MM.1S (cell line): ENCODE measurements at regions not wholly inside any gene's neighbourhood (a gene's known extent, or its start where the extent isn't known, plus 50 kb on each side); places are given as distances from the start of the nearest gene placed in this dataset.

Experiments
- DNase-seq: peaks from one replicate; pipeline ENCODE4 v3.0.0-alpha.2; 2015
- H2AFZ ChIP-seq: fragments of 300-600 bp; sonication (generic); 2 replicates; pipeline ENCODE4 v1.6.0; 2016; ENCODE audit warnings: antibody characterized with exemption, low read length
- H3F3A ChIP-seq: fragments of 300-600 bp; sonication (generic); 2 replicates; pipeline ENCODE4 v1.6.1; 2016; ENCODE audit warnings: mild to moderate bottlenecking, antibody characterized with exemption, low read length, moderate library complexity, mixed read lengths; ENCODE audit not compliant: insufficient read depth
- H3K27ac ChIP-seq: fragments of 300-600 bp; sonication (generic); 2 replicates; pipeline ENCODE4 v1.5.1; 2016; ENCODE audit warnings: mild to moderate bottlenecking, low read length
- H3K27me3 ChIP-seq: fragments of 300-600 bp; sonication (generic); replicated peaks from 2 replicates; pipeline ENCODE4 v1.6.0; 2016; ENCODE audit warnings: low read length; ENCODE audit not compliant: insufficient read depth
- H3K36me3 ChIP-seq: fragments of 300-600 bp; sonication (generic); replicated peaks from 2 replicates; pipeline ENCODE4 v1.6.1; 2016; ENCODE audit warnings: mild to moderate bottlenecking, low read length, mixed read lengths; ENCODE audit not compliant: insufficient read depth
- H3K4me1 ChIP-seq: fragments of 300-600 bp; sonication (generic); 2 replicates; pipeline ENCODE4 v1.6.1; 2016; ENCODE audit warnings: low read length, mixed read lengths
- H3K4me2 ChIP-seq: fragments of 300-600 bp; sonication (generic); 2 replicates; pipeline ENCODE4 v1.6.0; 2016; ENCODE audit warnings: low read depth, low read length
- H3K4me3 ChIP-seq: fragments of 300-600 bp; sonication (generic); 2 replicates; pipeline ENCODE4 v1.5.1; 2016; ENCODE audit warnings: low read length, mixed read lengths
- H3K79me2 ChIP-seq: fragments of 300-600 bp; sonication (generic); 2 replicates; pipeline ENCODE4 v1.6.1; 2016; ENCODE audit warnings: mixed run types, low read length, mixed read lengths
- H3K9ac ChIP-seq: fragments of 300-600 bp; sonication (generic); 2 replicates; pipeline ENCODE4 v1.6.1; 2016; ENCODE audit warnings: low read length, mixed read lengths
- H3K9me2 ChIP-seq: fragments of 300-600 bp; sonication (generic); replicated peaks from 2 replicates; pipeline ENCODE4 v1.6.1; 2016; ENCODE audit warnings: mild to moderate bottlenecking, low read length, mixed read lengths; ENCODE audit not compliant: insufficient read depth
- H3K9me3 ChIP-seq: fragments of 300-600 bp; sonication (generic); replicated peaks from 2 replicates; pipeline ENCODE4 v1.6.1; 2016; ENCODE audit warnings: mild to moderate bottlenecking, low read length, mixed read lengths; ENCODE audit not compliant: insufficient read depth
- H4K20me1 ChIP-seq: fragments of 300-600 bp; sonication (generic); 2 replicates; pipeline ENCODE4 v1.6.1; 2016; ENCODE audit warnings: mild to moderate bottlenecking, low read length, moderate library complexity, mixed read lengths; ENCODE audit not compliant: insufficient read depth
- CTCF ChIP-seq: fragments of 300-600 bp; sonication (generic); IDR thresholded peaks from 2 replicates; pipeline ENCODE4 v1.5.1; 2016; ENCODE audit warnings: antibody characterized with exemption, low read length, mixed read lengths
- EZH2 ChIP-seq: fragments of 300-600 bp; sonication (generic); optimal IDR thresholded peaks from 2 replicates; pipeline ENCODE3; 2017; ENCODE audit warnings: low read depth, mild to moderate bottlenecking, antibody characterized with exemption, low read length, mixed read lengths
- EZH2phosphoT487 ChIP-seq: fragments of 300-600 bp; sonication (generic); IDR thresholded peaks from 2 replicates; pipeline ENCODE4 v1.6.1; 2018; ENCODE audit warnings: antibody characterized with exemption, low read length

GRCh38 chr7:53095731-53096501 lies 60.5 kb downstream of the POM121L12 start:
- Histone ChIP-seq H3K36me3 (no peaks in the 10 kb centered on the region), H4K20me1 (no peaks in the 10 kb centered on the region), H2AFZ (no peak overlapping the region), H3K9ac (no peak overlapping the region), H3K9me2 (no peaks in the 10 kb centered on the region), H3F3A (no peaks in the 10 kb centered on the region), H3K27me3 (no peaks in the 10 kb centered on the region), H3K27ac (no peak overlapping the region), H3K79me2 (no peaks in the 10 kb centered on the region), H3K4me3 (no peak overlapping the region), H3K4me1 (no peaks in the 10 kb centered on the region), H3K4me2 (no peak overlapping the region), H3K9me3 (no peaks in the 10 kb centered on the region)
- no peak for DNase-seq
- TF ChIP-seq EZH2 = no peak
- no peak for TF ChIP-seq CTCF
- no peak for TF ChIP-seq EZH2phosphoT487

GRCh38 chr7:53100091-53100490 lies 64.7 kb downstream of the POM121L12 start:
- no peak for DNase-seq
- no peaks in the 10 kb centered on the region for H3K27me3 ChIP-seq
- no peaks in the 10 kb centered on the region for H3K36me3 ChIP-seq
- H3F3A ChIP-seq = no peaks in the 10 kb centered on the region
- no peak overlapping the region for H3K4me2 ChIP-seq
- no peak overlapping the region for H3K9ac ChIP-seq
- H2AFZ ChIP-seq = no peak overlapping the region
- no peaks in the 10 kb centered on the region for H4K20me1 ChIP-seq
- H3K79me2 ChIP-seq = no peaks in the 10 kb centered on the region
- no peak overlapping the region for H3K4me3 ChIP-seq
- H3K9me2 ChIP-seq = no peaks in the 10 kb centered on the region
- no peak for TF ChIP-seq CTCF
- no peak for TF ChIP-seq EZH2
- TF ChIP-seq EZH2phosphoT487 = no peak
- no peak overlapping the region for H3K27ac ChIP-seq
- no peaks in the 10 kb centered on the region for H3K9me3 ChIP-seq
- H3K4me1 ChIP-seq = no peaks in the 10 kb centered on the region

GRCh38 chr7:53101026-53101425 lies 65.6 kb downstream of the POM121L12 start:
- no peak overlapping the region for H3K4me2 ChIP-seq
- TF ChIP-seq CTCF (no peak), EZH2phosphoT487 (no peak), EZH2 (no peak)
- H3K9me2 ChIP-seq = no peaks in the 10 kb centered on the region
- no peaks in the 10 kb centered on the region for H3K27me3 ChIP-seq
- H3K4me3 ChIP-seq = no peak overlapping the region
- DNase-seq = no peak
- H3F3A ChIP-seq = no peaks in the 10 kb centered on the region
- no peaks in the 10 kb centered on the region for H4K20me1 ChIP-seq
- no peaks in the 10 kb centered on the region for H3K36me3 ChIP-seq
- H3K27ac ChIP-seq = no peak overlapping the region
- H2AFZ ChIP-seq = no peak overlapping the region
- no peaks in the 10 kb centered on the region for H3K4me1 ChIP-seq
- no peaks in the 10 kb centered on the region for H3K79me2 ChIP-seq
- no peak overlapping the region for H3K9ac ChIP-seq
- no peaks in the 10 kb centered on the region for H3K9me3 ChIP-seq
